ENCODE measurements at regions not wholly inside any gene's neighbourhood (a gene's known extent, or its start where the extent isn't known, plus 50 kb on each side); places are given as distances from the start of the nearest gene placed in this dataset.

GRCh38 chr10:111204838-111205237 is 128.0 kb downstream of the ADRA2A start:
- Histone ChIP-seq H3K27ac (ENCODE audit: insufficient read length, low read depth, low read length) (no peak overlapping the region), H3K14ac (ENCODE audit: insufficient read depth, low read length) (no peak overlapping the region), H3K18ac (ENCODE audit: insufficient read length, low read depth, low read length) (no peak overlapping the region), H3K23ac (ENCODE audit: insufficient read length, low read depth, low read length) (no peak overlapping the region), H2BK120ac (ENCODE audit: low read depth, low read length, poor library complexity, severe bottlenecking) (no peak overlapping the region), H3K4ac (ENCODE audit: low read depth, low read length) (no peak overlapping the region), H3K9ac (ENCODE audit: extremely low read depth, insufficient read length, low read length) (no peak overlapping the region), H3K79me2 (ENCODE audit: insufficient read depth, low read length) (no peaks in the 10 kb centered on the region), H4K5ac (ENCODE audit: insufficient read length, low read depth, low read length) (no peak overlapping the region), H3K23me2 (ENCODE audit: insufficient read length, low read depth, low read length, poor library complexity, severe bottlenecking) (no peaks in the 10 kb centered on the region), H2BK12ac (ENCODE audit: insufficient read length, low read depth, low read length) (no peak overlapping the region), H4K20me1 (ENCODE audit: control insufficient read depth, insufficient read depth, insufficient read length) (no peaks in the 10 kb centered on the region), H4K91ac (ENCODE audit: insufficient read length, low read depth, low read length) (no peak overlapping the region), H3K9me3 (ENCODE audit: control insufficient read depth, low read depth, low read length) (no peaks in the 10 kb centered on the region), H2BK15ac (ENCODE audit: low read depth, low read length) (no peak overlapping the region), H2AK5ac (ENCODE audit: insufficient read length, low read length) (no peak overlapping the region), H3K4me1 (ENCODE audit: insufficient read depth, low read length) (no peaks in the 10 kb centered on the region), H4K8ac (replicated peaks; ENCODE audit: insufficient read length, low read depth, low read length) (no peak overlapping the region), H2AFZ (ENCODE audit: low read length) (no peak overlapping the region), H3K27me3 (ENCODE audit: insufficient read depth, low read length) (no peaks in the 10 kb centered on the region), H3K56ac (ENCODE audit: insufficient read length, low read depth, low read length) (no peak overlapping the region), H3K4me2 (ENCODE audit: insufficient read depth, insufficient read length, low read length) (no peak overlapping the region), H2BK5ac (ENCODE audit: insufficient read length, low read length) (no peak overlapping the region), H2BK20ac (ENCODE audit: low read depth, low read length, poor library complexity, severe bottlenecking) (no peak overlapping the region), H3T11ph (ENCODE audit: low read length) (no peak overlapping the region), H3K79me1 (ENCODE audit: insufficient read depth, low read depth, low read length, poor library complexity, severe bottlenecking) (no peaks in the 10 kb centered on the region)
- Mint-ChIP-seq H3K27me3 (ENCODE audit: low read depth) (peaks cover 7% of the 10 kb centered on the region), H3K27ac (no peak overlapping the region; a peak in 1 of 7 replicates), H3K4me1 (peaks cover 11 to 12% of the 10 kb centered on the region in 2 experiments), H3K36me3 (ENCODE audit: insufficient read depth in 1 of 3, low read depth in 3 of 3) (no peaks in the 10 kb centered on the region), H3K9me3 (no peaks in the 10 kb centered on the region), H3K4me3 (no peak overlapping the region)
- no CpG with 5 or more reads among the region's 5 CpGs for WGBS (ENCODE audit: extremely low coverage, insufficient read length, low lambda C conversion rate)
- no peak for TF ChIP-seq CTCF (conservative IDR thresholded peaks at IDR 0.05)
- DNase-seq: no peak
